Activated CD8-positive, alpha-beta T cell treated with anti-CD3 and anti-CD28 coated beads for 36 hours (primary cell): ENCODE measurements at regions not wholly inside any gene's neighbourhood (a gene's known extent, or its start where the extent isn't known, plus 50 kb on each side); places are given as distances from the start of the nearest gene placed in this dataset.

ENCODE experiments used
- ATAC-seq: fragments of 200-7000 bp; cut with Tn5 transposase; one replicate; pipeline ENCODE4 v1.10.0; 2021; ENCODE audit warnings: mild to moderate bottlenecking, moderate library complexity
- CTCF ChIA-PET: fragments of 350-600 bp; sonication (Branson Sonifier 250); formaldehyde crosslinking; loops from one replicate; lab custom pipeline; 2021; ENCODE audit warnings: antibody characterized with exemption; lab: Charles Lee
- POLR2A ChIA-PET: fragments of 350-600 bp; sonication (Branson Sonifier 250); formaldehyde crosslinking; loops from one replicate; lab custom pipeline; 2021; ENCODE audit warnings: antibody characterized with exemption; lab: Charles Lee
- DNase-seq: peaks from one replicate; pipeline ENCODE4 v3.0.0-alpha.2; 2020
- H3K27ac Mint-ChIP-seq: one replicate; pipeline ENCODE4 v1.8.0; 2021; ENCODE audit warnings: mild to moderate bottlenecking, mixed read lengths
- H3K27me3 Mint-ChIP-seq: one replicate; pipeline ENCODE4 v1.8.0; 2021; ENCODE audit warnings: mixed read lengths
- H3K36me3 Mint-ChIP-seq: one replicate; pipeline ENCODE4 v1.8.0; 2021; ENCODE audit warnings: low read depth, mixed read lengths
- H3K4me1 Mint-ChIP-seq: one replicate; pipeline ENCODE4 v1.8.0; 2021; ENCODE audit warnings: low read depth, mixed read lengths
- H3K4me3 Mint-ChIP-seq: one replicate; pipeline ENCODE4 v1.8.0; 2021; ENCODE audit warnings: mild to moderate bottlenecking, moderate library complexity, mixed read lengths
- H3K9me3 Mint-ChIP-seq: one replicate; pipeline ENCODE4 v1.8.0; 2021; ENCODE audit warnings: mixed read lengths
- CTCF ChIP-seq: fragments of 200-600 bp; IDR thresholded peaks from one replicate; pipeline ENCODE4 v1.8.0; 2022; ENCODE audit warnings: antibody characterized with exemption, mild to moderate bottlenecking
- intact Hi-C: fragments of 100-400 bp; cut with micrococcal nuclease; formaldehyde crosslinking; loops from one replicate; pipeline ENCODE4 v1.10.0; 2022

GRCh38 chr18:1227025-1227424 lies 322.4 kb downstream of the ADCYAP1 start:
- no peak overlapping the region for H3K4me3 Mint-ChIP-seq
- no peak for ATAC-seq
- H3K27me3 Mint-ChIP-seq = no peaks in the 10 kb centered on the region
- ChIA-PET POLR2A (no interaction called here), CTCF (no interaction called here)
- H3K4me1 Mint-ChIP-seq = no peaks in the 10 kb centered on the region
- H3K36me3 Mint-ChIP-seq = no peaks in the 10 kb centered on the region
- intact Hi-C loops = no loop called here
- peaks cover 10% of the 10 kb centered on the region for H3K9me3 Mint-ChIP-seq
- no peak overlapping the region for H3K27ac Mint-ChIP-seq
- DNase-seq = no peak
- TF ChIP-seq CTCF = no peak

DNA sequence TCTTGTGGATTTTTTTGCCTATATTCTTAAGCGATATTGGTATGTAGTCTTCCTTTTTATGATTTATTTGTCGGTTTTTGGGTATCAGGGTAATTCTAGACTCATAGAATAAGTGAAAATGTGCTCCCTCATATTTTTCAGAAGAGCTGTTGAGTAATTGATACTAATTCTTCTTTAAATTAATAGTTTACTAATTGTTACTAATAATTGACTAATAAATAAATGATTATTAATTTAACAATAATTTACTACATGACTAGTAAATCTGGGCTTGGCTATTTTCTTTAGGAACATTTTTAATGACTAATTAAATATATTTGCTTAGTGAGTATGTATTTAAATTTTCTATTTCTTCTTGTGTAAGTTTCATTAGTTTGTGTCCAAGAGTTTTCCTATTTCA lies 325.0 kb downstream of the ADCYAP1 start:
- H3K27me3 Mint-ChIP-seq = no peaks in the 10 kb centered on the region
- peaks cover 25% of the 10 kb centered on the region for H3K9me3 Mint-ChIP-seq
- intact Hi-C loops = no loop called here
- no peak for TF ChIP-seq CTCF
- ChIA-PET CTCF (no interaction called here), POLR2A (no interaction called here)
- ATAC-seq = no peak
- DNase-seq = no peak
- no peak overlapping the region for H3K4me3 Mint-ChIP-seq
- no peak overlapping the region for H3K27ac Mint-ChIP-seq
- H3K36me3 Mint-ChIP-seq = no peaks in the 10 kb centered on the region
- no peaks in the 10 kb centered on the region for H3K4me1 Mint-ChIP-seq

GRCh38 chr18:1232867-1233266 lies 328.2 kb downstream of the ADCYAP1 start:
- peaks cover 33% of the 10 kb centered on the region for H3K9me3 Mint-ChIP-seq
- no peaks in the 10 kb centered on the region for H3K4me1 Mint-ChIP-seq
- H3K27ac Mint-ChIP-seq = no peak overlapping the region
- intact Hi-C loops = no loop called here
- TF ChIP-seq CTCF = no peak
- H3K4me3 Mint-ChIP-seq = no peak overlapping the region
- H3K36me3 Mint-ChIP-seq = no peaks in the 10 kb centered on the region
- DNase-seq (no peak), ATAC-seq (no peak)
- ChIA-PET POLR2A (no interaction called here), CTCF (no interaction called here)
- H3K27me3 Mint-ChIP-seq = no peaks in the 10 kb centered on the region

DNA sequence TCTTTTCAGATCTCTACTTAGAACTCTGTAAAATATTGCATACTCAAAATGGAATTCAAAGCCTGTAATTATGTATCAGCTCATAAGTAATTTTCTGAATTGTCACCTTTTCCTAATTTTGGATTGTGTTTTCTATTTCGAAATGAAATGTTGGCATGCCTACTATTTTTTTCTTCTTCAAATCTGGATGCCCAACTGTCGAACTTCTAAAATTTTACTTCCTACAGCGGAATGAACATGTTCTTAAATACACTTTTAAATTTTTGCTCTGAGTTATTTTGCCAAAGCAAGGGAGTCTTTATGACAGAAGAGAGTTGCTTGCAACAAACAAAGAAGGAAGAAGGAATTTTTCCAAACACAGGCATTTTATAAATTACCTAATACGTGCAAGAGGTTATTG lies 336.0 kb downstream of the ADCYAP1 start:
- intact Hi-C loops = no loop called here
- no peaks in the 10 kb centered on the region for H3K4me1 Mint-ChIP-seq
- H3K27ac Mint-ChIP-seq = no peak overlapping the region

More for the DNA sequence above, 336.0 kb downstream of the ADCYAP1 start:
- ChIA-PET CTCF (no interaction called here), POLR2A (no interaction called here)
- ATAC-seq = no peak
- H3K27me3 Mint-ChIP-seq = no peaks in the 10 kb centered on the region
- peaks cover 5% of the 10 kb centered on the region for H3K9me3 Mint-ChIP-seq
- DNase-seq = no peak
- no peaks in the 10 kb centered on the region for H3K36me3 Mint-ChIP-seq
- no peak overlapping the region for H3K4me3 Mint-ChIP-seq
- TF ChIP-seq CTCF = no peak
